Retinal pigment epithelial cell (primary cell): ENCODE measurements at regions not wholly inside any gene's neighbourhood (a gene's known extent, or its start where the extent isn't known, plus 50 kb on each side); places are given as distances from the start of the nearest gene placed in this dataset.
"Not testable (repeated sequence)": the region's sequence is repeated elsewhere in the genome, so short reads cannot be mapped to it uniquely, and the experiment has no call there.

ENCODE experiments used
- DNase-seq: peaks from one replicate; pipeline ENCODE4 v3.0.0-alpha.2; 2010; ENCODE audit warnings: low read depth
- H3K4me3 ChIP-seq: 2 replicates; pipeline ENCODE4 v1.5.1; 2011; ENCODE audit warnings: mild to moderate bottlenecking, low read length, control low read depth, moderate library complexity
- CTCF ChIP-seq: conservative IDR thresholded peaks from 2 replicates; pipeline ENCODE4 v1.5.1; 2011; ENCODE audit warnings: low read depth, low read length, control low read depth, inconsistent platforms

GRCh38 chr2:16416651-16417050 is 249.0 kb downstream of the CYRIA start:
- DNase-seq = no peak
- no peak for TF ChIP-seq CTCF
- no peak overlapping the region for H3K4me3 ChIP-seq

- H3K4me3 ChIP-seq, DNase-seq: not testable (repeated sequence)
These were observed 249.8 kb downstream of the CYRIA start for GRCh38 chr2:16415861-16416260.

- no peak overlapping the region for H3K4me3 ChIP-seq
- TF ChIP-seq CTCF = no peak
- DNase-seq = no peak
These were observed 251.7 kb downstream of the CYRIA start for GRCh38 chr2:16413947-16414346.

GRCh38 chr2:16413285-16413684 is 252.3 kb downstream of the CYRIA start:
- DNase-seq = no peak
- H3K4me3 ChIP-seq = no peak overlapping the region
- TF ChIP-seq CTCF = no peak

GRCh38 chr2:16412321-16413030 is 253.2 kb downstream of the CYRIA start:
- DNase-seq = no peak
- TF ChIP-seq CTCF = no peak
- H3K4me3 ChIP-seq = no peak overlapping the region

GRCh38 chr2:16411788-16412187 is 253.8 kb downstream of the CYRIA start:
- DNase-seq = no peak

GRCh38 chr2:16409849-16410248 is 255.8 kb downstream of the CYRIA start:
- no peak for TF ChIP-seq CTCF
- no peak overlapping the region for H3K4me3 ChIP-seq

More at GRCh38 chr2:16411788-16412187, 253.8 kb downstream of the CYRIA start:
- no peak overlapping the region for H3K4me3 ChIP-seq
- TF ChIP-seq CTCF = no peak

GRCh38 chr2:16409006-16409390 is 256.6 kb downstream of the CYRIA start:
- DNase-seq = no peak
- no peak for TF ChIP-seq CTCF
- no peak overlapping the region for H3K4me3 ChIP-seq

More at GRCh38 chr2:16409849-16410248, 255.8 kb downstream of the CYRIA start:
- DNase-seq = no peak
